ENCODE measurements at regions not wholly inside any gene's neighbourhood (a gene's known extent, or its start where the extent isn't known, plus 50 kb on each side); places are given as distances from the start of the nearest gene placed in this dataset.
"Not testable (repeated sequence)": the region's sequence is repeated elsewhere in the genome, so short reads cannot be mapped to it uniquely, and the experiment has no call there.

DNA sequence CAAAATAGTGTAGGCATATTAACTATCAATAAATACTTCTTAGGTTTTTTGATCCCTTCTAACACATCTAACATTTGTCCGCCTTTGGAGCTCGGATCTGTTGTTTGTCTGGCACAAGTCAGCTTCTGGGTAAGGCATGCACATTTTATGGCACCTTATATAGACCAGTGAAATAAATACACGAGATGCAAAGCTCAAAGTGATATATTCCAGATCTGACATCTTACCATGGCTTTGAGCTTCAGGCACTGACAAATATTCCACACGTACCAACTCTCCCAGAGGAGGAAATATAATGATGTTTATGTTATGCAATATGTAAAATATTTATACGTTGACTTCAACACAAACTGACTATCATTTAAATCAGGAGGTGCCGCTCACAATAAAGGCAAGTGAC is 430.1 kb upstream of the SMIM21 start:
- no peak for DNase-seq (ENCODE audit: low spot score)

DNA sequence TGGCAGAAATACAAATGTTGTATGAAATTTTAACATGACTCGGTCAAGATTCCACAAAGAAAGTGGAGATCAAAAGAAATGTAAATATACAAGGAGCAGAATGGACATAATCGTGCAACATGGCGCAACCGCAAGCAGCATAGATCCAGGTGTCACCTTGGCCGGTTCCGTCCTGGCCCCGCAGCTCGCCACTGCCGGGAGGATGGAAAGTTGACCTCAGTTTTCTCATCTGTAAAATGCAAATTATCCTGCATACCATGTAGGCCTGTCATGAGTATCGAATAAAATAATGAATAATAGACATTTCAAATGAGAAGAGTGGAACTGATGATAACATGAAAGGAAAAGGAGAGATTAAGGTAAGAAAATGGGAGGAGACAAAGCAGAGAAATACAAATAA is 427.3 kb upstream of the SMIM21 start:
- DNase-seq (ENCODE audit: low spot score): no peak

DNA sequence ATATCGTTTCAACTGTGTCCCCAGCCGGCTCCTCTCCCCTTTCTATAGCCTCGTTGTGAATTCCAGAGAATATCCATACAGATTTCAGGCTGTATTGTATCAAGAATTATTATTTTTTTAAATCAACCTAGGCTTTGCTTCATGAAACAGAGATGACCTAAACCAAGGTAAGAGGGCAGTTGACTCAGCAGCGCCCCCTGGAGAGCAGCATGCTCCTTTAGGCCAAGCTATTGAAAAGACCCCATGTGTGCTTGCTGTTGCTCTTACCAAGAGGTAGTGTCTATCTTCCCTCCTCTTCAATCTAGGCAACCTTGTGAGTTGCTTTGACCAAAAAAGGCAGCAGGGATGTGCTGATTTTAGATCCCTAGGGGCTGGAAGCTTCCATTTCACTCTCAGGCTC is 426.7 kb upstream of the SMIM21 start:
- no peak for DNase-seq (ENCODE audit: low spot score)

DNA sequence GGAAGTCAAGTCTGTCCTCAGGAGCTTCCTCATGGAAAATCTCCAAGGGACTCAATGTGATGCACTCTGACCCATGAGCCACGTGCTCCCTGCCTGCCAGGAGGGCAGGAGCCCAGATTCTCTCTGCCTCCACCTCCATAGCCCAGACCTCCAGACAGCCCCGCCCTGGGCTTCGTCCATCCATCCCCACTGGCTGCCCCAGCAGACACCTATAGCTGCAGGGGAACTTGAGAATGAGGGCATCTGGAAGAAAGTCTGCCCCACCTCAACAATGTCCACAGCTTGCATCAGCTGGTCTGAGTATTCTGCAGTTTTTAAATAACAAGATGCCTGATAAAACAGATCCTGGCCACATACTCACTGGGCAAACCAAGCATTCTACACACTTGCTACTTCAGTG is 418.8 kb upstream of the SMIM21 start:
- no peak for DNase-seq (ENCODE audit: low spot score)

DNA sequence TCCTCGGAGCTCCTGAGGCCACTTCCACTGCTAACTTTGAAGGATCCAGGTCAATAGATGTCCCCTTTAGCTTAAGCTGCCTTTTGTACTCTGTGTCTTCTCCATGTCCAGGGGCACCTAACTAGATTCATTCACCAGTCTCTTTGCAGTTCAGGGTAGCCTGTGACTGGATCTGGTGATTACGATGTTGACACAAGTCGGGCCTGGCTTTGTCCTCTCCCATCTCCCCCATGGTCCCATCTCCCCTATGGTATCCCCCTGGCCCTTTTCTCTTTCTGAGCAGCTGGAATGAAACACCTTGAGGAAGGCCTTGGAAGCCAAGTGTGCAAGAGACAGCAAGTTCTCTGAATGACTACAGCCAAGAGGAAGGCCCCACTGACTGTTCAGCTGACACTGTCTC is 417.9 kb upstream of the SMIM21 start:
- DNase-seq (ENCODE audit: low spot score): no peak

DNA sequence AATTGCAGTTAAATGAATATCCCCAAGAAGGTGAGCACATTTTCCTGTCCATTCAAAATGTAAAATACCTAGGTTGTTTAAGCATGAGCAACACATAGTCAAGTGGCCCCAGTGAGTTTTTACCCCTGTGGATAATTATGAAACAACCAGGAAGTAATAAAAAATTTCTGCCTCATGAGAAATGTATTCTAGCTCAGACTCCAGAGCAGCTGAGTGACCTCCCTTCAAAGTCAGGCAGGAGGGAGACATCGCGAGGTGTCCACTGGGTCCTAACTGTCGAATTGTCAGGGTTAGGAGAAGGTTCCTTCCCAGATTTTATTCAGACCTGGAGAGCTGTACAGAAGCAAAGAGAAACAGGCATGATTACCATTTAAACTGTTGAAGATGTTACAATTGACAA is 416.6 kb upstream of the SMIM21 start:
- DNase-seq (ENCODE audit: low spot score): no peak

DNA sequence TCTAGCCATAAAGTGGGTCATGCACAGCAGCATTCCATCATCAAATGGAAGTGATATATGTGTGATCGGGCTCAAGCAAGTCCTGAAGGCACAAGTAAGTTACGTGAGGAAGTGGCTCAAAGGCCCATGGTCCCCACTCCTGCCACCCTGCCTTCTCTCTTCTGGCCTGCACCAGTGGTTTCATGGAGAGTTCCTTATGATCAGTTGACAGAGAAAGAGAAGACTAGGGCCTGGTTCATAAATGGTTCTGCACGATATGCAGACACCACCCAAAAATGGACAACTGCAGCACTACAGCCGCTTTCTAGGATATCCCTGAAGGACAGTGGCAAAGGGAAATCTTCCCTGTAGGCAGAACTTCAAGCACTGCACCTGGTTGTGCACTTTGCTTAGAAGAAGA is 412.6 kb upstream of the SMIM21 start:
- no peak for DNase-seq (ENCODE audit: low spot score)

DNA sequence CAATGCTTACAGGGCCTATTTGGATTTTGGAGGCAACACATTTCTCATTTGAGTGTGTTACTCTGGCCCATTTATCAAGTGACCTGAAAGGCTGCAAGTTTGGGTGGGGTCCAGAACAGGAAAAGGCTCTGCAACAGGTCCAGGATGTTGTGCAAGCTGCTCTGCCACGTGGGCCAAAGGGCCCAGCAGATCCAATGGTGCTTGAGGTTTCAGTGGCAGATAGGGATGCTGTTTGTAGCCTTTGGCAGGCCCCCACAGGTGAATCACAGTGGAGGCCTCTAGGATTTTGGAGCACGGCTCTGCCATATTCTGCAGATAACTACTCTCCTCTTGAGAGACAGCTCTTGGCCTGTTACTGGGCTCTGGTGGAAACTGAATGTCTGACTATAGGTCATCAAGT is 412.2 kb upstream of the SMIM21 start:
- DNase-seq (ENCODE audit: low spot score): not testable (repeated sequence)

DNA sequence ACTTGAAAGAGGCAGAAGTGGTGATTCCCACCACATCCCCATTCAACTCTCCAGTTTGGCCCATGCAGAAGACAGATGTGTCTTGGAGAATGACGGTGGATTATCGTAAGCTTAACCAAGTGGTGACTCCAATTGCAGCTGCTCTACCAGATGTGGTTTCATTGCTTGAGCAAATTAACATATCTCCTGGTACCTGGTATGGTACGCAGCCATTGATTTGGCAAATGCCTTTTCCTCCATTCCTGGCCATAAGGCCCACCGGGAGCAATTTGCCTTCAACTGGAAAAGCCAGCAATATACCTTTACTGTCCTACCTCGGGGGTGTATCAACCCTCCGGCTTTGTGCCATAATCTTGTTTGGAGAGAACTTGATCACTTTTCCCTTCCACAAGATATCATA is 411.5 kb upstream of the SMIM21 start:
- no peak for DNase-seq (ENCODE audit: low spot score)

DNA sequence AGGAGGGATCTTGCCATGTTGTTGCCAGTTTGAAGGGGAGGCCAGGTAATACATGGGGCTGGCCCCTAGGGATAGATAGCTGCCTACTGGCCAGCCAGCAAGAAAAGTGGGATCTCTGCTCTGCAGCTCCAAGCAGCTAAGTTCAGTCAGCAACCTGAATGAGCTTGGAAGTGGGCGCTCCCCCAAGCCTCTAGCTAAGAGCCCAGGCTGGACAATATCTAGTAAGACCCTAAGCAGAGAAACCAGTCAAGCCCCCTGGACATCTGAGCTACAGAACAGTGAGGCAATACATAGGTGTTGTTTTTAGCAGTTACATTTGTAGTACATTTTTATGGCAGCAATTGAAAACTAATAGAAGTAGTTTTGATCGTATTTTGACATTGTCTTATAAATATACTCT is 409.8 kb upstream of the SMIM21 start:
- DNase-seq (ENCODE audit: low spot score): no peak

DNA sequence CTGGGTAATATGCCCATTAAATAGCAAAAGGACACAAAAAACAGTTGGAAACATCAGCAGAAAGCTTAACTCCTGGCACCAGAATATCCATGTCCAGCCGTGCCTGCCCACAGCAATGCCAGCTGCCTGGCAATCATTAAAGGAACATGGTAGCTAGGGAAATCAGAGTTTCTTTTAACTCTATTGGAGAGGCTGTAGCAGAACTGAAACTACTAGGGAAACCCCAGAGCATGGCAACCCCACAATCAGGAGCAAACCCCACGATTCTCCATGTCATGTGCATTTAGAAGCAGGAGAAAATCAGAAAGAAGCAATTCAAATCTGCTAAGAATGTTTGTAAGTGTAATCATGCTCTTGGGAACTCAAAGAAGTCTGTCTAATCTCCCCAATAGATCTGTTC is 409.0 kb upstream of the SMIM21 start:
- no peak for DNase-seq (ENCODE audit: low spot score)

DNA sequence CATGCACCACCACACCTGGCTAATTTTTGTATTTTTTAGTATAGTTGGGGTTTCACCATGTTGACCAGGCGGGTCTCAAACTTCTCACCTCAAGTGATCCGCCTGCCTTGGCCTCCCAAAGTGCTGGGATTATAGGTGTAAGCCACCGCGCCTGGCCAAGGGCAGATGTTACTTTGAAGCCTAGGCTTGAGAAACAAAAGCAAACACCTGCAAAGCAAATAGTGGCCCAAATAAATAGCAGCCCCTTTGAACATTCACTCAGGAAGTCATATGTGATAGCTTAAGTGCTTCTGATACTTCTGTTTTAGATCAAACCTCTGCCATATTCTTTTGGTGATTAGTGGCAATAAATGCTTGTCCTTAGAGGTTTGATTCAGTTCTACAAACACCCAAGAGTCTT is 404.5 kb upstream of the SMIM21 start:
- DNase-seq (ENCODE audit: low spot score): no peak

DNA sequence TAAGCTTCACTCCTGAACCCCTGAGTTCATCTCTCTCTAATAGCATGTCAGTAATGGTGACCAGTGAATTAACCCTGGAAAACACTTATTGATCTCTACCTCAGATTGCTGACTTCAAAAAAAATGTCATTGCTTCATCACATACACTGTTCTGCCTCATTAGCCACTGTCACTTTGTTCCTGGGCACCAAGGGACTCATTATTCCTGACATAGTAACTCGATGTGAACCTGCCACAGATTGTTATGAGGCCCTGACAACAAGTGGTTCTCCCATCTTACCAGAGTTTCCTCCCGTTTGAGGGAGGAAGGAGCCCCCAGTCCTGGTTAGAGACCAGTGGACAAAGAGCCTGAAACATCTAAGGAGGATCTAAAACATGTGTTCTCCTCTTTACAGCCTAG is 403.3 kb upstream of the SMIM21 start:
- no peak for DNase-seq (ENCODE audit: low spot score)

DNA sequence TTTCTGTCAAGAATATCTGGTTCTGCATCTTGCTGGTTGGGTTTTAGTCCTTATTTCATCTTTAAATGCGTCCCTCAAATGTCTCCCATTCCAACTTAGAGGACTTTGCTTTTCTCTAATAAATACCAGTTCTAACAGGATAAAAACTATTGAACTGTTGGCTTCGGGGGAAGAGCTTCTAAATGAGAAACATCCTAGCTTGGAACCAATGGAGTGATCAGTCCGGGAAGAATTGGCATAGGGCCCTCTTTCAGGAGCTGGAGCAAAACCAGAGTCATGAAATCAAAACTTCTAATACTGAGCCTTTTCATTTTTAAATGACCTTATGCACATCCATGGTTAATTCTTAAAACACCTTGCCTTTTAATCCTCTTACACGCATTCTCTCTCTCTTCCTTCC is 401.6 kb upstream of the SMIM21 start:
- DNase-seq (ENCODE audit: low spot score): no peak

DNA sequence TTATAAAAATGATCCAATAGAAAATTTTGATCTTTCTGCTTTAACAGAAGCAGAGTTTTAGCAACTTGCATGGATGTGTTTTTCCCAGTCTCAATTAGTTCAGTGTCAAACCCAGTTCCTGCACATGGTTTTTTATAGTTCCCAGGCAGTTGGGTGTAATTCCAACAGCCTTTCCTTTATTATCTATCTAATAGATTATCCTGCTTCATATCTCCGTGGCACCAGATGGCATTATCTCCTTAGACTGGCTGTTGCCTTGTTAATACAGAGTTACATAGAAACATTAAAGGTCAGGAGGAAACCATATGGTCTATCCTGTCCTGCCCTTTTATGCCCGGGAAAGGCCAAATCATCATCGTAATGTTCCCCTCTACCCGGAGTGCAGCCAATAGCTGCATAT is 400.9 kb upstream of the SMIM21 start:
- DNase-seq (ENCODE audit: low spot score): no peak

DNA sequence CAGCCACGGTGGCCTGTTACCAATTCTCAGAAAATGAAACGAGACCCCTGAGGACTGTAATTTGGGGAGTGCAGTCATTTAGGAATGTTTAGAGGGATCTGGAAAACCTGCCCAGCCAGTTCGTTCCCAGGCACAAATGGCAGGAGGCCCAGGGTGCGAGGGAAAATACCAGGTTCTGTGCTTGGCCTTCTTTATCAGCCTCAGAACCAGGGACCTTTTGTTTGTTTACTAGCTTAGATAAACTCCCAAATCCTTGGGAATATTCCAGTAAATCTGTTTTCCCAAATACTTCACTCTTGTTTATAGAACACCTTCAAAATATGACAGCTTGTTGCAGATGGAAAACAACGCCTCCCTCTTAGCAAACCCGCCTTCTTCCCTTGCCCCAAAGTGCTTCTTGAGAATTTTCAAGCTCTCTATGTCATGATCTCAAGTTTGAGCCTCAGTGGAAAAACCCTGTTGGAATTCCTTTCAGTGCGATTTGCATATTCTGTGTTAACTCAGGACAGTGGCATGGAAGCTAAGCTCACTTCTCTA is 400.3 kb upstream of the SMIM21 start:
- DNase-seq (ENCODE audit: low spot score): no peak

DNA sequence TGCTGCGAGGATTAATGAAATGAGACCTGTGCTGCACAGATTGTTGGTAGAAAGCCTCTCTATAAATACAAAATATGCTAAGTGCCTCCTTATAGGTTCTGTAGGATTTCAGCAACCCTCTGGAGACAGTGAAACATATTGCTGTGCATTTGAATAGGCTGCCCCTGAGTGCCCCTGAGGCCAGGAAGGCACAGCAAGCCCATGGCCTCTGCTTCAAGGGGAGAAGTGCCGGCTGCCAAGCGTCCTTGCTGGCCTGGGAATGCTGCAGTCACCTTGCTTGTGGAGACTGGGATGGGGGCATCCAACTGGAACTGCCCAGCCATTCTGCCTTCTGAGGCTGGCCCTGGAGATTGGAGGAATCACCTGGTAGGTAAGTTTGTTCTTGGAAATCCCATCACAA is 397.2 kb upstream of the SMIM21 start:
- no peak for DNase-seq (ENCODE audit: low spot score)

DNA sequence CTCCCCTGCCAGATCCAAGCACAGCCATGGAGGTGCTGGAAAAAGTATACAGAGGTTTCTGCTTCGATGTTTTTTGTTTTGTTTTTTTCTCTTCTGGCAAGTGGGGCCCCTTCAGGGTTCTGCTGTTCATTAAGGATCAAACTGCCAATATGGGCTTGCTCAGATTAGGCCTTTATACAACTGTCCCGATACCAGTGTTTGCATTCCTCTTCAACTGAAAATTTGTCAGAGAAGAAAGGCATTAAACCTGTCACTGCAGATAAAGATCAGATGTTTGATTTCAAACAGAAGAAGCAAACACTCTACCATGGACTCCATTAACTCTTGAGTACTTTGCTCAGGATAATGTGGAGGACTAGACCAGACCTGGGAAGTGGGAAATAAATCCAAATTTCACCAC is 396.0 kb upstream of the SMIM21 start:
- no peak for DNase-seq (ENCODE audit: low spot score)

DNA sequence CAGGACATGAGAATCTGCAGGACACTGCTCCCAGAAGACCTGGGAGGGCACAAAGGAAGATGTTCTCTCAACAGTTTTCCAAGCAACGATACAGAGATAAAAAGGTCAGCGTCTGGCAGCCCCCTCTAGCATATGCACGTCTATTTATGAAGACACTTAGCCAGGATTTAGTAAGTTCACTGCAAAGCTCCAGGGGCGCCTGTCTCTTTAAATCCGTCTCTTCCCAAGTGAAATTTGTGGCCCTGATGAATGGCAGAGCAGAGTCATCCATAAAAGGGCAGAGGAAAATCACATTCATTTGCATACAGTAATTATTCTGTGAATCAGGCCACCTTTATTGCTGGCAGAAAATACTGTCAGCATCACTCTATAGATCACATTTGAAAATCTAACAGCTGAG is 390.9 kb upstream of the SMIM21 start:
- DNase-seq (ENCODE audit: low spot score): no peak

DNA sequence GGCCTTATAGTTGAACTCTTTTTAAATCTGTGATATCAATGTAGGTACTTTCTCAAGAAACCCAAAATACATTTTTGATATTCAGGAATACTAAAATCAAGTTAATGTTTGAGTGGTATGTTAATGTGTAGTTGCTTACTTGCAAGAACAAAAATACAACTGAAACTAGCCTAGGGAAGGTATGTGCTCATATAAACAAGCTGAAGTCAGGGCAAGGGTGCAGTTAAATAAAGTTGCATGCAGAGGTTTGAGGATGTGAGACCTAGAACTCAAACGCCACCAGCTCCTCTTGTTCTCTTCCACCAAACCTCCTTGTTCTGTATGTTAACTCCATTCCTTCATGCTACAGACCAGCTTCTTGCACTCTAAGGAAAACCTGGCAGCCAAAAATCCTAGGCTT is 388.3 kb upstream of the SMIM21 start:
- no peak for DNase-seq (ENCODE audit: low spot score)

DNA sequence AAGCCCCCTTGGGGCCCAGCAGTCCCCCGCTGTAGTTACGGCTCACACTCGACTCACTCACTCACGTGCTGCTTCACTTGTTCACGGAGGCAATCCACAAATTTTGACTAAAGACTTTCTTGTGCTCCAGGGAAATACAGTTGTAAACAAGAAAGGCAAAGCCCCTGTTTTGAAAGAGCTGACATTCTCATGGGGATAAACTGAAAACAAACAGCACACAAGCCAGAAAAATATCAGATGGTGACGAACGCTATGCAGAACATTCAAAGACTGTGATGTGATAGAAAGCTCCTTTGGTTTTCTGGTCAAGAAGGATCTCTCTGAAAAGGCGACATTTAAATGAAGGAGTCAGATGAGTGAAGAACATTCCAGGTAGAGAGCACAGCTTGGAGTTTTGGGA is 385.3 kb upstream of the SMIM21 start:
- no peak for DNase-seq (ENCODE audit: low spot score)

DNA sequence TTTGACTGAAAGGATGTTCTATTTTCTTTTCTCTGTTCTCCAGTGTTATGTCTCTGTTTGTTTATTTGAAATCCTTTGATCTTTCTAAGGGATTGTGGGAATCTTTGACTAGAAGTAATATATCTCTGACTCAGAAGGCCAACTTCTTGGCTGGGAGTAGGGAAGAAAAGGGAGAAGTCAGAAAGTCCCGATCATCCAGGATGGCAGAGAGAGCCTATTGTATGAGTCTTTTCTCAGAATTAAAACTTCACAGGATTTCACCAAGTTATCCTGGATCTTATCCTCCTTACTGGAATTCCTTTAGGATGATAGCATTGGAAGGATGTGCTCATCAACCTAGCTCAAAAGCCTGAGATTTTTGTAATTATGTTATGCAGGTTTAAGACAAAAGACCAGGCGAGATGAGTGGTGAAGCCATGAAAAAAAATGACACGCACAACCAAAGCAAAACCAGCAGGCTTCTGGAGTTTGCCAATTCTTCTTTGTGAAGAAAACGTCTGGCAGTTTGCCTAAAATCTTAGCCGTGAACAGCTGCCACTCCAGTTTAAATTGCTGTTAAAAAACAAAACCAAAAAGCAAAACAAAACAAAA is 383.6 kb upstream of the SMIM21 start:
- DNase-seq (ENCODE audit: low spot score): peak; percentile 49

DNA sequence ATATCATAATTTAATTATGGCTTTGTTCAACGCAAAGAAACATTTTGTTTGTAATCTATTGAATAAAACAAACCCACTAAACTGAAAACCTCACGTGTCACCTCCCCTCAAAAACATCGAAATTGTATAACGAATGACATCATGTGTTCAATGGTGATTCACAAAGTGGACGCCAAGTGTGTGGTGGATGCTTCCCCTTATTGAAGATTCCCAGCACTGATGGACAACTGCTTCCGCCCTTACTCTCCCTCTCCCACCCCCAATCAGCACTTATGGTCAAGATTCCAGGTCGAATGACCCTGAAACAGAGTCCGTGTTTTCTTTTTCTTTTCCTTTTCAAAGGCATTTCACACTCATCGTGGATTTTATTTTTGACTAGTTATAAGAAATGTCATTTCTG is 383.0 kb upstream of the SMIM21 start:
- DNase-seq (ENCODE audit: low spot score): peak; percentile 15

DNA sequence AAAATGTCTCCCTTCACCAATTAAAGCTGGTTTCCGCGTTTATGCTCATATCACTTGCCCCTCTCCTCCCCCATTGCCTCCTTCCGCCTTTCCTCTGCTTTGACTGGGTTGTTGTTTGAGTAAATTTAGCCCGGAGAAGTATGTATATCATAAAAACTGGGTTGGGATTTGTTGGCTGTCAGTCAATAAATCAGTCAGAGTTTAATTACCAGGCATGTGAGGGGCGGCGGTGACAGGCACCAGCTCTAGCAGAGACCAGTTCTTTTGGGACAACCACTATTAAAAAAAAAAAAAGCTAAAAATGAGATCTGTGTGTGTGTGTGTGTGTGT is 382.4 kb upstream of the SMIM21 start:
- no peak for DNase-seq (ENCODE audit: low spot score)

Data from AG08395 (cell line).